ENCODE measurements at regions not wholly inside any gene's neighbourhood (a gene's known extent, or its start where the extent isn't known, plus 50 kb on each side); places are given as distances from the start of the nearest gene placed in this dataset.

DNA sequence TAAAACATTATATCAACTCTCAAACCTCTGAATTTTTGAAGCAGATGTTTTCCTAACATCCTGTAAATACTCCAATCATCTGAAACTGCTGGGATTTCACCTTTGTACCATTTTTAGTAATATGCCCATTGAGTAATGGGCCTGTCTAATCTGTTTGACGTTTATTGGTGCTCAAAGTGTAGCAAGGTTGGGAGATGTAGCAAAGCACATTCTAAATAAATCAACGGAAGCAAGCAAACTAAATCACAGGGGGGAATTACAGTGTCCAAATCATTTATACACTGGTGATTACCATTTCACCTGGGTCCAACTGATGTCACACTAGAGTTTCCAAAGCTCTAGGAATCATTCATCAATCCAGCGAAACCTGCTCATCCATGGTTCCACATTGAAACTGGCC, 518.7 kb upstream of the TBL1XR1 start:
- TF ChIP-seq POLR2A (IDR thresholded peaks at IDR 0.05; ENCODE audit: low read depth, low read length), result no peak
- no peak for TF ChIP-seq SPI1 (IDR thresholded peaks at IDR 0.05; ENCODE audit: low read depth, low read length)
- no peak for TF ChIP-seq PAX5 (IDR thresholded peaks at IDR 0.05; ENCODE audit: insufficient read depth, low read length, severe bottlenecking)
- TF ChIP-seq POLR2AphosphoS5 (IDR thresholded peaks at IDR 0.05; ENCODE audit: low read depth, low read length), result no peak

Data from GM12891 (cell line).